WTC11 (cell line): ENCODE measurements at regions not wholly inside any gene's neighbourhood (a gene's known extent, or its start where the extent isn't known, plus 50 kb on each side); places are given as distances from the start of the nearest gene placed in this dataset.

ENCODE experiments used
- CBFB ChIP-seq: sonication (generic); formaldehyde crosslinking; IDR thresholded peaks from 2 replicates; pipeline ENCODE4 v1.8.1; 2022; ENCODE audit warnings: mild to moderate bottlenecking, low read depth, missing genetic modification reagents
- ELF4 ChIP-seq: sonication (generic); formaldehyde crosslinking; IDR thresholded peaks from 2 replicates; pipeline ENCODE4 v1.8.1; 2022; ENCODE audit warnings: low read depth, mild to moderate bottlenecking, moderate library complexity, missing genetic modification reagents
- FOXJ3 ChIP-seq: sonication (generic); formaldehyde crosslinking; IDR thresholded peaks from 2 replicates; pipeline ENCODE4 v1.9.0; 2021; ENCODE audit warnings: missing genetic modification reagents, mild to moderate bottlenecking, borderline replicate concordance
- IRF2 ChIP-seq: sonication (generic); formaldehyde crosslinking; IDR thresholded peaks from 2 replicates; pipeline ENCODE4 v1.8.0; 2022; ENCODE audit warnings: low read depth, missing genetic modification reagents, borderline replicate concordance
- JUN ChIP-seq: sonication (generic); formaldehyde crosslinking; IDR thresholded peaks from 2 replicates; pipeline ENCODE4 v1.8.0; 2023; ENCODE audit warnings: mild to moderate bottlenecking, missing genetic modification reagents
- MYBL2 ChIP-seq: sonication (generic); formaldehyde crosslinking; IDR thresholded peaks from 2 replicates; pipeline ENCODE4 v1.8.1; 2023; ENCODE audit warnings: mild to moderate bottlenecking, moderate library complexity, missing genetic modification reagents
- NR2C2 ChIP-seq: sonication (generic); formaldehyde crosslinking; IDR thresholded peaks from 2 replicates; pipeline ENCODE4 v1.8.0; 2022; ENCODE audit warnings: mild to moderate bottlenecking, missing genetic modification reagents
- SMAD3 ChIP-seq: sonication (generic); formaldehyde crosslinking; IDR thresholded peaks from 2 replicates; pipeline ENCODE4 v1.8.0; 2022; ENCODE audit warnings: missing genetic modification reagents, mild to moderate bottlenecking, borderline replicate concordance
- TEAD4 ChIP-seq: sonication (generic); formaldehyde crosslinking; IDR thresholded peaks from 2 replicates; pipeline ENCODE4 v1.8.0; 2022; ENCODE audit warnings: mild to moderate bottlenecking, missing genetic modification reagents
- ZNF121 ChIP-seq: sonication (generic); formaldehyde crosslinking; IDR thresholded peaks from 2 replicates; pipeline ENCODE4 v1.8.0; 2023; ENCODE audit warnings: missing genetic modification reagents
- ZNF317 ChIP-seq: sonication (generic); formaldehyde crosslinking; IDR thresholded peaks from 2 replicates; pipeline ENCODE4 v1.8.1; 2023; ENCODE audit warnings: low read depth, mild to moderate bottlenecking, moderate library complexity, missing genetic modification reagents, borderline replicate concordance
- TF ChIP-seq, protein P1 (sequence below): sonication (generic); formaldehyde crosslinking; IDR thresholded peaks from 2 replicates; pipeline ENCODE4 v1.8.0; 2022; ENCODE audit warnings: mild to moderate bottlenecking, missing genetic modification reagents
- TF ChIP-seq, protein P2 (sequence below): sonication (generic); formaldehyde crosslinking; IDR thresholded peaks from 2 replicates; pipeline ENCODE4 v1.8.1; 2023; ENCODE audit warnings: mild to moderate bottlenecking, missing genetic modification reagents, moderate library complexity
- TF ChIP-seq, protein P3 (sequence below): fragments of 200-600 bp; IDR thresholded peaks from 2 replicates; pipeline ENCODE4 v1.8.0; 2022; ENCODE audit warnings: antibody characterized with exemption

DNA sequence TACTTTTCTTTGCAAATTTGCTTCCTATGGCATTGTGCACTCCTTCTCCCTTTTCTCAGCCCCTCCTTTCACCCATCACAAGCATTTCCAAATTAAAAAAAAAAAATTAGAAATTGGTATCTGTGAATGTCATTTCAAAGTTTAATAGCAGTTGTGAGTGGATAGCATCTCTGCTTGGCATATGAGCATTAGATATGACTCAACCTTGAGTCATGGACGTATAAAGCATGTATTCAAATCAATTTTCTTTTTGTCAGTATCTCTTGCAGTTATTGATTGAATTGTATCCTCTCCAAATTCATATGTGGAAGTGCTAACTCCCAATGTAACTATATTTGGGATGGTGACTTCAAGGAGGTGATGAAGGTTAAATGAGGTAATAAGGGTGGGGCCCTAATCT is 60.1 kb upstream of the MAP3K7 start:
- TF ChIP-seq ELF4 (CRISPR knock-in tag) (no peak), NR2C2 (CRISPR knock-in tag) (no peak), ZNF121 (CRISPR knock-in tag) (no peak), MYBL2 (CRISPR knock-in tag) (no peak), FOXJ3 (CRISPR knock-in tag) (no peak), SMAD3 (CRISPR knock-in tag) (no peak), TEAD4 (CRISPR knock-in tag) (no peak), JUN (CRISPR knock-in tag) (no peak), CBFB (CRISPR knock-in tag) (no peak), ZNF317 (CRISPR knock-in tag) (no peak), IRF2 (CRISPR knock-in tag) (no peak)
- TF ChIP-seq, protein P1, sequence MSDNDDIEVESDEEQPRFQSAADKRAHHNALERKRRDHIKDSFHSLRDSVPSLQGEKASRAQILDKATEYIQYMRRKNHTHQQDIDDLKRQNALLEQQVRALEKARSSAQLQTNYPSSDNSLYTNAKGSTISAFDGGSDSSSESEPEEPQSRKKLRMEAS (CRISPR knock-in tag), result no peak
- TF ChIP-seq, protein P2, sequence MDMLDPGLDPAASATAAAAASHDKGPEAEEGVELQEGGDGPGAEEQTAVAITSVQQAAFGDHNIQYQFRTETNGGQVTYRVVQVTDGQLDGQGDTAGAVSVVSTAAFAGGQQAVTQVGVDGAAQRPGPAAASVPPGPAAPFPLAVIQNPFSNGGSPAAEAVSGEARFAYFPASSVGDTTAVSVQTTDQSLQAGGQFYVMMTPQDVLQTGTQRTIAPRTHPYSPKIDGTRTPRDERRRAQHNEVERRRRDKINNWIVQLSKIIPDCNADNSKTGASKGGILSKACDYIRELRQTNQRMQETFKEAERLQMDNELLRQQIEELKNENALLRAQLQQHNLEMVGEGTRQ, result no peak
- TF ChIP-seq, protein P3, sequence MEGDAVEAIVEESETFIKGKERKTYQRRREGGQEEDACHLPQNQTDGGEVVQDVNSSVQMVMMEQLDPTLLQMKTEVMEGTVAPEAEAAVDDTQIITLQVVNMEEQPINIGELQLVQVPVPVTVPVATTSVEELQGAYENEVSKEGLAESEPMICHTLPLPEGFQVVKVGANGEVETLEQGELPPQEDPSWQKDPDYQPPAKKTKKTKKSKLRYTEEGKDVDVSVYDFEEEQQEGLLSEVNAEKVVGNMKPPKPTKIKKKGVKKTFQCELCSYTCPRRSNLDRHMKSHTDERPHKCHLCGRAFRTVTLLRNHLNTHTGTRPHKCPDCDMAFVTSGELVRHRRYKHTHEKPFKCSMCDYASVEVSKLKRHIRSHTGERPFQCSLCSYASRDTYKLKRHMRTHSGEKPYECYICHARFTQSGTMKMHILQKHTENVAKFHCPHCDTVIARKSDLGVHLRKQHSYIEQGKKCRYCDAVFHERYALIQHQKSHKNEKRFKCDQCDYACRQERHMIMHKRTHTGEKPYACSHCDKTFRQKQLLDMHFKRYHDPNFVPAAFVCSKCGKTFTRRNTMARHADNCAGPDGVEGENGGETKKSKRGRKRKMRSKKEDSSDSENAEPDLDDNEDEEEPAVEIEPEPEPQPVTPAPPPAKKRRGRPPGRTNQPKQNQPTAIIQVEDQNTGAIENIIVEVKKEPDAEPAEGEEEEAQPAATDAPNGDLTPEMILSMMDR, result no peak
